HG02970 (cell line): ENCODE measurements at regions not wholly inside any gene's neighbourhood (a gene's known extent, or its start where the extent isn't known, plus 50 kb on each side); places are given as distances from the start of the nearest gene placed in this dataset.

Experiments
- ATAC-seq: cut with Tn5 transposase; IDR thresholded peaks from one replicate; pipeline ENCODE4 v1.9.1; 2021; ENCODE audit warnings: mild to moderate bottlenecking, moderate library complexity, moderate number of reproducible peaks; ENCODE audit not compliant: unreplicated experiment, low FRiP score

GRCh38 chr5:128665747-128666355 lies 127.8 kb upstream of the FBN2 start:
- no peak for ATAC-seq

- ATAC-seq, result no peak
Observed at GRCh38 chr5:128667152-128667551, 129.1 kb upstream of the FBN2 start.

GRCh38 chr5:128667751-128668150 lies 129.7 kb upstream of the FBN2 start:
- no peak for ATAC-seq

- ATAC-seq, result no peak
Observed at GRCh38 chr5:128668921-128669320, 130.9 kb upstream of the FBN2 start.

- ATAC-seq, result no peak
Observed at GRCh38 chr5:128669803-128670202, 131.8 kb upstream of the FBN2 start.

- no peak for ATAC-seq
Observed at GRCh38 chr5:128671943-128672342, 133.9 kb upstream of the FBN2 start.

GRCh38 chr5:128673000-128673399 lies 135.0 kb upstream of the FBN2 start:
- no peak for ATAC-seq

- no peak for ATAC-seq
Observed at GRCh38 chr5:128673411-128673957, 135.4 kb upstream of the FBN2 start.

- ATAC-seq, result no peak
Observed at GRCh38 chr5:128673970-128674369, 135.9 kb upstream of the FBN2 start.

GRCh38 chr5:128674837-128675446 lies 136.9 kb upstream of the FBN2 start:
- peak; percentile 90 for ATAC-seq

GRCh38 chr5:128681096-128681495 lies 143.1 kb upstream of the FBN2 start:
- ATAC-seq, result no peak

GRCh38 chr5:128681764-128682592 lies 143.9 kb upstream of the FBN2 start:
- no peak for ATAC-seq

GRCh38 chr5:128682669-128683068 lies 144.6 kb upstream of the FBN2 start:
- no peak for ATAC-seq

- no peak for ATAC-seq
Observed at GRCh38 chr5:128684961-128685360, 146.9 kb upstream of the FBN2 start.

GRCh38 chr5:128687930-128688329 lies 149.9 kb upstream of the FBN2 start:
- ATAC-seq, result no peak

GRCh38 chr5:128693764-128694163 lies 155.7 kb upstream of the FBN2 start:
- no peak for ATAC-seq

GRCh38 chr5:128695791-128696530 lies 157.9 kb upstream of the FBN2 start:
- no peak for ATAC-seq

- no peak for ATAC-seq
Observed at GRCh38 chr5:128701301-128701700, 163.3 kb upstream of the FBN2 start.

- no peak for ATAC-seq
Observed at GRCh38 chr5:128703322-128703721, 165.3 kb upstream of the FBN2 start.

GRCh38 chr5:128706269-128706668 lies 168.2 kb upstream of the FBN2 start:
- no peak for ATAC-seq

- no peak for ATAC-seq
Observed at GRCh38 chr5:128708841-128709240, 170.8 kb upstream of the FBN2 start.
